NCI-H526 (cell line): ENCODE measurements at regions not wholly inside any gene's neighbourhood (a gene's known extent, or its start where the extent isn't known, plus 50 kb on each side); places are given as distances from the start of the nearest gene placed in this dataset.
"Not testable (repeated sequence)": the region's sequence is repeated elsewhere in the genome, so short reads cannot be mapped to it uniquely, and the experiment has no call there.

Experiments used
- DNase-seq, 2 experiments: peaks; one replicate each; lab custom pipeline; 2025; lab: John Stamatoyannopoulos, UW

- not testable (repeated sequence) for DNase-seq
Observed at GRCh38 chr7:14971678-14972077, 69.1 kb upstream of the DGKB start.

- not testable (repeated sequence) for DNase-seq
Observed at GRCh38 chr7:14967376-14967775, 64.8 kb upstream of the DGKB start.

- DNase-seq = no peak
Observed at GRCh38 chr7:14962778-14963177, 60.2 kb upstream of the DGKB start.

GRCh38 chr7:14960721-14961120 is 58.2 kb upstream of the DGKB start:
- no peak for DNase-seq

GRCh38 chr7:14959339-14959738 is 56.8 kb upstream of the DGKB start:
- DNase-seq = no peak

GRCh38 chr7:14954035-14954434 is 51.5 kb upstream of the DGKB start:
- DNase-seq = no peak
